ENCODE measurements at regions not wholly inside any gene's neighbourhood (a gene's known extent, or its start where the extent isn't known, plus 50 kb on each side); places are given as distances from the start of the nearest gene placed in this dataset.
"Not testable (repeated sequence)": the region's sequence is repeated elsewhere in the genome, so short reads cannot be mapped to it uniquely, and the experiment has no call there.

DNA sequence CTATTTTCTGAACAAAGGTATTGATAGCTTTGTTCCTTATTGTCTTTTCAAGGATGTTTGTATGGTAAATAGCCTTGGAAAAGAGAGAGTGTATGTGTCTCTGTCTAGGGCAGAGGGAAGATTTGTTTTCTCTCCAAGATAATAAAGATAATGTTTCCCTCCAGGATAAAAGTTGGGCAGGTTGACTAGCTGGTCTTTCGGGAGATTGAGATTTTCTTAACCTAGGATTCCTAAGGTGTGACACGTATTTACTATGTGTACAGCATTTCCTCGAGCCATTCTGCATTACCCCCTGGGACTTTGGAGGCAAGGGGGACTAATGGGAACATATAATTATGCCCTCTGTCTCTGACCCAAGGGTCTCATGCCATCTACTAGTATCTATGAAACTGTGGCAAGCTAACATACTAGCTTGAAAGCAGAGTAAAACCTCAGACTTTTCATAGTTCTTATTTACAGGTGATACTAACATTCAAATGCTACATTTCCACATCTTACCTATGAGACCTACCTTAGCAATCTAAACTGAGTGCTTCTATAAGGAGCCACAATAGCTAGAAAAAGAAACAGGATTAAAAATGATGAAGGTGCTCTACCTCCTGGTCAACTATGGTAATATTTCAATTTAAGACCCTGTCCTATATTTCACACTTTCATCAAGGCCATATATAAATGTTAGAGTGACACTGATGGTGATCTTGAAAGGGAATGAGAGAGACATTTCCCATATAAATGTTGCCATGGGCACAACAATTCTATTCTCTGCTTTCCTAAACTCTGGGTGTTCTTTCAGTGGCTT is 252.9 kb upstream of the CBLB start:
- DNase-seq = no peak

DNA sequence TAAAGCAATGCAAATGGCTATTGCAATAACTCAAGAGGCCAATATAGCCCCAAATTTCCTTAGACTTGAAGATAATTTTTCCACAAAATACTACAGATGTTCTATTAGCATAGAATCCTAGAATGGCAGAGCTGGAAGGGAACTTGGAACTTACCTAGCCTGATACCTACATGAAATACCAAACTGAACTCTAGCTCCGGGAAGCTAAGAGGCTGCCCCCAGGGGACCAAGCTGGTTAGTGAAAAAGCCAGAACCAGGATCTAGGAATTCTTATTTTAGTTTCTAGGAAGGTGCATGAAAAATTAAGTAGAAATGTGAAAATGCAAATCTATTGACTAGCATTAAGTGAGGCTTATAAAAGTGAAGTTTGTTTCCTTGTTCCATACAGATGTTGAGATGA is 256.0 kb upstream of the CBLB start:
- no peak for DNase-seq

DNA sequence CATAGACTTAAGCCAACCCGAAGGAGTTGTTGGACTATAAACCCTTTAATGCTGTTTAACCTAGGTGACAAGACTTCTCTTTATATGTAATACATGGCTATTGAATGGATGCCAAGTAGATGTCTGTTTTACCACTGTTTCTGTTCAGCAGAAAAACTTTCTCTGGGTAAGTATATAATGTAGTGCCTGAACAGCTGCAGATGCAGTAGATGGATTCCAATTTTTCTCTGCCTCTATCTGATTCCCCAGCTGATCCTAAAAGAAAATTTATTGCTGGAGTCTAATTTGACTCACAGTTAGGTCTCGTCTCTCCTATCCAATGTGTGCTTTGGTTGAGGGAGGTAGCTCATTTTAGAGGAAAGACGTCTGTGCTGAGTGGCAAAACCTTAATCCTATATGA is 256.5 kb upstream of the CBLB start:
- DNase-seq = no peak

DNA sequence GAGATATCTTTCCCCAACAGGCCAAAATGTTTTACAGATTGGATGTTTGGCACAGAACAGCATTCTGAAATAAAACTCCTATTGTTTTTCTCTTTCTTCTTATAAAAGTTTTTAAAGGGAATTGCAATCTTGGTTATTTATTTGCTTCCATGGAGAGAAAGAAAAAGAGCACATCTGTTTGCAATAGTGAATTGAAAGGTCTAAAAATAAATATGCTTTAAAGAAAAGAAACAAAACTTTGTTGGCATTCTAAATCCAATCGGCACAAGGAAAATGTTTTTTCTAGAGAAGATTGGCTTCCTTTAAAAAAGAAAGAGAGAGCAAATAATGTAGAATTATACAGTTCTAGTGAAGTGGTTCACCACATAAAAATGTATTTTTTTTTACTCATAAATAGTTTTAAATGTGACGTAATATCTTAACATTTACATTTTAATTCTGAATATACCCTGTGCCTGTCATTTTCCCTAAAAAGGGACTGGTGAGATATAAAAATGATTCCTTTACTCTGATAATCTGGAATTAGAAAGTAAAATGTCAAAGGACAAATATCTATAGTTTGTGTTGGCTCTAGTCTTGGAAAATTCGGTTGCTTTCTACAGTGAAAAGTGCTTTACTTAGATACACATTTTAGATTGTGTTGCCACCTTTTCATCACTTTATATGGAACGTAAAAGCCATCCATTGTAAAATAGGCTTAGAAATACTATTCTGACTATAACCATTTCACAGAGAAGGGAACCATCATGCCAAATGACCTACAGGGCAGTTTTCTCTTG is 257.4 kb upstream of the CBLB start:
- peak; percentile 65 for DNase-seq

DNA sequence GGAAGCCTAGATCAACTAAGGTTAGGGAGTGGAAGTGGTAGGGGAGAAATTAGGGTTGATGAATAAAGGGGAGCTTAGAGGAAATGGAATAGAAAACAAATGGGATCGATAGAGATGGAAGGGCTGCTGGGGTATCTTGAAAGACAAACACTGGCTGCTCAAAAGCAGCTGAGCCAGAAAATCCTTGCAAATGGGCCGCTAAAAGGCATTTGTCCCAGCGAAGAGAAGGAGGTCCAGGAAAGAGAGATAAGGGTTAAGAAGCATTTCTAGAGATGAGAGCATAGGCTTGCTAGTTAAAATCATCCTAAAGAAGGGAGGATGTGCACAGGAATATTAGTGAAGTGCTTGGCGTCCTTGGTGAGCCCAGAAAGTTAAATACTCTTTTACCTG is 258.0 kb upstream of the CBLB start:
- no peak for DNase-seq

DNA sequence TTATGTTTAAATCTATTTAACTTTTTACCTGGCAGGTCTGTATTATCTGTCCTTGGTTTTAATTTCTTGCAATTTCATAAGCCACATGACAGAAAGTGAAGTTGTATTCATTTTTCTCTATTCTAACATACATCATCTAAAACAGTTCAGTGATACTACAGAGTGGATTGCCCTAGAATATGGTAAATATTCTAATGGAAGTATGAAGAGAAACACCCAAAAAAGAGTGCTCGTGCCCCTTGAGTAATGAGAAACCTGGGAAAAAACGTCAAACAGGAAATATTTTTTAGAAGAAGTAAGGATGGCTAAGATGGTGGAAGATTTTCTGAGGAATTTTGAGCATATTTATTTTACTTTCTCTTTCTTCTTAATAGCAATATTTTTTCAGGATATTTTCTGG is 261.1 kb upstream of the CBLB start:
- no peak for DNase-seq

DNA sequence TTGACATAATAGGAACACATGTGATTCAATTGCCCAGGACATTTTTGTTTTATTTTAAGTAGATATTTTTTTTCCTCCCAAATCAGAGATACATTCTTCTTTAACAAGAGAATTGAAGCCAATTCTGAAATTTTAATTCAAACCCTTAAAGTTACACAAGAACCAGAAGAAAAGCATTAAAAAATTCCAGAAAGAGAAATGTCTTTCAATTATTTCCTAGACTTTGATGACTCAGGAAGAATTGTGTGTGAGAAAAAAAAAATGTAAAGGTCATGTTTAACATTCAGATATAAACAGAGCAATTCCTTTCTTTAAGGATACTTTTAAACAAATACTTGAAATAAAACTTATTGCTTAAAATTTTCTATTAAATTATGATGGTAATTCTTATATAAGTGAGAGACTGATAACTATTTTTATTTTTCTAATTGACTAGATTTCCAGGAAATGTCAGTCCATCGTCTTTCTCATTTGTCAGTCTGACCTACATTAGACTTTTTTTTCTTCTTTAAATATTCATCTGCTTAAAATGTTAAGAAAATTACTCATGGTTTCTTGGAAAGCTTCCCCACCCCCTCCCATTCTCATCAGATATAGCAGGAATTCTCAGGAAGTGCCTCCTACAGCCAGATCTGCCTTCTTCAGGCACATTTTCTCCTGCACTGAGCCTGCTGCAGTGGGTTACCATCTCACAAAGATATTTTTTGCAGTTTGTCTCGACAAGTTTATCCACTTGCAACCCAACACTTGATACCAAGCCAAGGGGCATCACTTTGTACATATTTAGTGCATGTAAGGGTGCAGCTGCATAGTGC is 261.8 kb upstream of the CBLB start:
- DNase-seq = peak; percentile 93

DNA sequence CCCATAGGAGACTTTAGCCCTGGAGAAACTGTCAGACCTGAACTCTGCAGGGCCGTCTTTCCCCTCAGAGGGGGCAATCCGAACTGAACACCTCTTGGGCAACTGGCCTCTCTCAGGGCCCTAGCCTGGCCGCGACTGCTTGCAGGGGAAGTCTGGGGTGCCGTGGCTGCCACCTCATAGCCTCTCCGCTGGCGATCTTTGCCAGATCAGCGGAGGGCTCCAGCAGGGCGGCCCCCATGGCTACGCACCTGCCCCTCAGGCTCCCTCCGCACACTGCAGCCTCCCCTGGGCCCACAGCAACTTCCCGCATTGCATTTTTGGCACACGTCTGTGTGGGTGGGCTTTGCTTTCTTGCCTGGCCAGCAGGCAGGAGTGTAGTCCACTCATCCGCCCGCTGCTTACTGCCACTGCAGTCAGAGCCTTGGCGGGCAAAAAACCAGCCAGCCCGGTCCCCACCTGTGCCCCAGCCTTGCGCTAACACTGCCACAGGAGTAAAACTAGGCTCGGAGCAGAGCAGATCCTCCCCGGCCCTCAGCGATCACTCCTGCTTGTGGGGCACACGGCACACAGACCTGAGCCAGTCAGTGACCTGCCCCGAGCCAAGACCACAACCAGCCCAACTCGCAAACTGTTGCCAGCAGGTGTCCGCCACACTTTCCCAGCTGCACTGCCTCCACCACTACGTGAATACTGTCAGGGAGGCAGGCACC is 266.8 kb upstream of the CBLB start:
- no peak for DNase-seq

DNA sequence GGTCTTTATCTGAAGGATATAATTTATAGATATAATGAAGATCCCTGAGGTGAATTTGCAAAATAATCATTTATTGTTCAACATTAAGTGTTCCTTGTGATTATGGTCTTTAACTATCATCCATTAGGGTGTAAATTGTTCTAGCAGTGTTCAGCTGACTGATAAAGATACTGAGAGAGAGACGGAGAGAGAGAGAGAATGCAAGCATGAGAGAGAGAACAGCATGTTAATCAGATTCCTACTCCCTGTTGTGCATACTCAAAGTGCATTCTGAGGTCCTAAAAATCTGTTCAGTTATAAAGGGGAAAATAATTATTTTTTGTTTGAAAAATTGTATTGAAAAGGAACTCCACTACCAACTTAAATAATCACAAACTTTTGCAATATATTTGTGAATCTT is 271.0 kb upstream of the CBLB start:
- no peak for DNase-seq

DNA sequence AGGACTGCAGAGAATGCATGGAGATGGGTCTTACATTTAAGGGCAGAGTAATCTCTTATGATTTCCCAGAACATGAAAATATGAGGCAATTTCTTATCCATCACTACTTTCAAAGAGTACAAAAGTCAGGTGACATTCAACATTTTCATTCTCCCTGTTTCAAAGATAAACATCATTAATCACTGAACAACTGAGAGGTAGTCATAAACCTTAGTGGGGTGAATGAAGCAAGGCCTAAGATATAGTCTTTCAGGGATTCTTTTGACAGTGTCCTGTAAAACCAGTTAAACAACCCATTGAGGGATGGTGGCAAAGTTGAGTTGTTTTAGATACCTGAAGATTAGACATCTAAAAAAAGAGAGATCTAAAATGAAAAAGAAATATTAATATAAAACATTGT is 271.6 kb upstream of the CBLB start:
- no peak for DNase-seq

DNA sequence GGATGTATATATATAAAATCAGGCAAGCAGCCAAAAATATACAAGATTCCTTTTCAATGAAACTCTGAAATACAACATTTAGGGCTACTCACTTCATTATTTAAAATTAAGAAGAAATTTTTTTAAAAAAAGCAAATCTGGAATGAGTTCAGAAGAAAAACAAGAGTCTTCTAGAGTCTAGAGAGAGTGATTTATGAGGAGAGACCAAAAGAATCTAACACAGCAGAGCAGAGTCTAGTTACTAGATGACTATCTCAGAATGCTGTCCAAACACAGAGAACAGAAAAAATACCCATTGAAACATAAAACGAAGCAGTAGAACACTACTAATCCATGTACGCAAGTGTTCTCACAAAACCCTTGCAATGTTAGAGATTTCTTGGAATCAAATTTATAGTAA is 275.2 kb upstream of the CBLB start:
- peak; percentile 44 for DNase-seq

DNA sequence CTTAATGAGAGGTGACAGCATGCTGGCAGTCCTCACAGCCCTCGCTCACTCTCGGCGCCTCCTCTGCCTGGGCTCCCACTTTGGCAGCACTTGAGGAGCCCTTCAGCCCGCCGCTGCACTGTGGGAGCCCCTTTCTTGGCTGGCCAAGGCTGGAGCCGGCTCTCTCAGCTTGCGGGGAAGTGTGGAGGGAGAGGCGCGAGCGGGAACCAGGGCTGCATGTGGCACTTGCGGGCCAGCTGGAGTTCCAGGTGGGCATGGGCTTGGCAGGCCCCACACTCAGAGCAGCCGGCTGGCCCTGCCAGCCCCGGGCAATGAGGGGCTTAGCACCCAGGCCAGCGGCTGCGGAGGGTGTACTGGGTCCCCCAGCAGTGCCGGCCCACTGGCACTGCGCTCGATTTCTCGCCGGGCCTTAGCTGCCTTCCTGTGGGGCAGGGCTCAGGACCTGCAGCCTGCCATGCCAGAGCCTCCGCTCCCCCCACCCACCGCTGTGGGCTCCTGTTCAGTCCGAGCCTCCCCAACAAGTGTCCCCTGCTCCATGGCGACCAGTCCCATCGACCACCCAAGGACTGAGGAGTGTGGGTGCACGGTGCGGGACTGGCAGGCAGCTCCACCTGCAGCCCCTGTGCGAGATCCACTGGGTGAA is 279.7 kb upstream of the CBLB start:
- DNase-seq = not testable (repeated sequence)

DNA sequence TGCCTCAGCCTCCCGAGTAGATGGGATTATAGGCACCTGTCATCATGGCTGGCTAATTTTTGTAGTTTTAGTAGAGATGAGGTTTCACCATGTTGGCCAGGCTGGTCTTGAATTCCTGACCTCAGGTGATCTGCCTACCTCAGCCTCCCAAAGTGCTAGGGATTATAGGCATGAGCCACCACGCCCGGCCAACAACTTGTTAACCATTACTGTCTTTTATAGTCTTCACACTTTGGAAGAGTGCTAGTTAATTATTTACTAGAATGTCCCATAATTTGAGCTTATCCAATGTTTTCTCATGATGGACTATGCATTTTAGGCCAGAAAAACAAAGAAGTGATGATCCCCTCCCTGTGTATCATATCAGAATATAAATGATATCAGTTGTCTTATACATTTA is 288.6 kb upstream of the CBLB start:
- no peak for DNase-seq

DNA sequence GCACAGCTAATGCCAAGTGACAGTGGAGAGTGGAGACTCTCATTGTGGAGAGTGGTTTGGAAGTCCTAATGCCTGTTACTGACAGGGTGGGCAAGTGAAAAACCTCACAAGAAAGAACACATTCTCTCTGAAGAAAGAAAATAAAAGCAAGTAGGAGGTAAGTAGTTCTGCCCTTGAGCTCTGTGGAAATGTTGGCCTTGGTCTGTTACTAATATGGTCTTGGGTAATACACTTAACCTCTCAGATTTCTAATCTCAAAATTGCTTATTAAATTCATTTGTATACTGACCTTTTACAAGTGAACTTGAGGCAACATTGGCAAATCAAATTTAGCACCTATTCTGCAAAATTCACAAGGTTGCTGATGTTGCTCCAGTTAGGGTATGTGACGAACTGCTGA is 291.6 kb upstream of the CBLB start:
- DNase-seq = no peak

DNA sequence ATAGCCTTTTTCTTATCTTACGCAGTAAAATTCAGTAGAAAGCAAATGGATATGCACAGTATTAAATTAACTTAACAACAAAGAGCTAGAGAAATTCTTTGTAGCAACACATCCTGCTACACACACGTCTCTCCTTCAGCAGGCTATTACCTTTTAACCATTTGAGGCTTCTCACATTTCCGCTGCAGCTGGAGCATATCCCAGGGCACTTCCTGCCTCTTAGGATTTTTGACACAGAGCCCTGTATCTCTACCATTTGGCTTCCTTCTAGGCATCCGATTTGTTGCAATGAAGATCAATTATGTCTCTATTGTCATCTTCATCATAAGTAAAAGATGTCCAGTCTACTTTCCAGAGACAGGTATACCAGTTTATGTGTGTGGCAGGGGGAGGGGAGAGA is 292.4 kb upstream of the CBLB start:
- no peak for DNase-seq

DNA sequence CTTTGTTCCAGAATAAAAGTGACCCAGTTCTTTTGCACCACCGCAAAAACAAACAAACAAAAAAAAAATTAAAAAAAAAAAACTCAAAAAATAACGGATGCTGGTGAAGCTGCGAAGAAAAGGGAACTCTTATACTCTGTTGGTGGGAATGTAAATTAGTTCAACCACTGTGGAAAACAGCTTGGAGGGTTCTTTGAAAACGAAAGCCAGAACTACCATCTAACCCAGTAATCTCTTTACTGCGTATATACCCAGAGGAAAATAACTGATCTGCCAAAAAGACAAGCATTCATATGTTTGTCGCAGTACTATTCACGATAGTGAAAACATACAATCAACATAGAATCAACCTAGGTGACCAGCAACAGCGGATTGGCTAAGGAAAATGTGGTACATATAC is 298.9 kb upstream of the CBLB start:
- no peak for DNase-seq

DNA sequence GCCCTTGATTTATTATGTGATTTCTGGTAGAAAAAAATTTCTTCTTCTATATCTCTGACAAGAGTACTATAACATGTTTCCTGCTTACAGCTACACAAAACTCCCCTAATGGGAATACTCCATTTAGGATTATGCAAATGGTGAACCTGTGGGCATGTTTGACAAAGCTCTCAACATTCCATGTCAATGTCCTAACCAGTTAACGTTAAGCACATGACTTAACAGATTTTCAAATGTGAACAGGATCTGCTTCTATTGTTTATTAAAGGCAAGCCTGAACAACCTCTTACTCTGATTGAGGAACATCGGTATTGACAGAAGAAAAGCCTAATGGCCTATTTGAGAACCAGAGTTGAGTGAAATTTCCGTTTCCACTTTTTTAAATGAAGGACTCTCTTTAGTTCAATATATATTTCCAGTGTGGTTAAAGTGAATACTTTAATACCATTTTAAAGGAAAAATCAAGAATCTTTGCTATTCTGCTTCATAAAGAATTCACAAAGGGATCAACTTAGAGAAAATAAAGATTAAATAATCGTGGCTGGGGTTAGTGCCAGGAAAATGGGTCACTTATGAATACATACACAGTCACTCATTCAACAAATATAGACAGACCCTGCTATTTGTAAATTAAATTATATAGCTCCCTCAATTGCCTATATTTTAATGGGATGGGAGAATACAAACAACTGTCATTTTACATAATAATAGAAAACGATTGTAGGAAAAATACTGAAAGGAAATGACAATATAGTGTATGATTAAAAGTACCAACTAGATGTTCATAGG is 300.3 kb upstream of the CBLB start:
- DNase-seq = no peak

DNA sequence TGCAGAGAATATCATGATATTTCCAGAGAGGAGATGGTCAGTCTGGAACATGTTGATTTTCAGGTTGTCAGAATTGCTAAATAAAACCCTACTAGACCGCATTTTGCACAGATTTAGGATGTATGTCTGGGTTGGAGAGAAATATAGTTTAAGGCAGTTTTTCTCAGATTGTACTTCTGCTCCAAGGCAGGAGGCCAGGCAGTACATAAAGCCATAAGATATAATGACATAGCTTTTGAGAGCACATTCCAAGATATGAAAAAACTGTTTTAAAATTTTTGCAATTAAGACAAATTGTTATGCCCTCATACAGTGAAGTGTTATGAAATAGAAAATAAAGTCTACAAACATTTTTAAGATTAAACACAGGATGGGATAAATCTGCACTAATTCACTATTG is 301.8 kb upstream of the CBLB start:
- DNase-seq = no peak

DNA sequence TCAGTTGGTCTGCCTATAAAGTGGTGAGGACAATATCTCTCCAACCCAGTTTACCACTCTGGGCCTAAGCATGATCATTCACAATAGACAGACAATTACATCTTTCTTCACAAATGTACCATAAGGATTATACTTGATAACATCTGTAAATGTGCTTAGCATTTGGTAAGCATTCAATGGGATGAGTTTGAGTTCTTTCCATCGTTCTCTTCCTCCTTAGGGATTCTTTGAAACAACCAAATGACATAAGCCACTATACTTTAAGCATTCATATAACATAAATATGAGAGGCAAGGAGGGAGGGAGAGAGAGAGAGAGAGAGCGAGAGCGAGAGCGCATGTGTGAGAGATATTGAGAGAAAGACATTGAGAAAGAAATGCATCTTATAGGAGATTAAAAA is 303.3 kb upstream of the CBLB start:
- no peak for DNase-seq

DNA sequence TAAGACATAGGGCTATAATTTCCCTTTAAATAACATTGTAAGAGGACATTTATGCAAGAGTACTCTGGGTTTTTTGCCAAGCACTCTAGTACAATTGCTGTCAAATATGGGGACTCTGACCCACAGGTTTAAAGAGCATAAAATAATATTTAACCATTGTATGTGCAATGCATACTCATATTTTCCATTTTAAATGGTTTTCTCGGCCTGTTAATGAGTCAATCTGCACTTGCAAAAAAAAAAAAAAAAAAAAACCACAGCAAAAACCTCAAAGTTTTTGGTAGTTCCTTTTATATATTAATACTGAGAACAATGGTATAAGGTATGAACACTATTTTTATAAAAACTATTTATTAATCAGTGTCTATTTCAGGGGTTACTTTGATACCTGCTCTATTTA is 304.0 kb upstream of the CBLB start:
- DNase-seq = no peak

DNA sequence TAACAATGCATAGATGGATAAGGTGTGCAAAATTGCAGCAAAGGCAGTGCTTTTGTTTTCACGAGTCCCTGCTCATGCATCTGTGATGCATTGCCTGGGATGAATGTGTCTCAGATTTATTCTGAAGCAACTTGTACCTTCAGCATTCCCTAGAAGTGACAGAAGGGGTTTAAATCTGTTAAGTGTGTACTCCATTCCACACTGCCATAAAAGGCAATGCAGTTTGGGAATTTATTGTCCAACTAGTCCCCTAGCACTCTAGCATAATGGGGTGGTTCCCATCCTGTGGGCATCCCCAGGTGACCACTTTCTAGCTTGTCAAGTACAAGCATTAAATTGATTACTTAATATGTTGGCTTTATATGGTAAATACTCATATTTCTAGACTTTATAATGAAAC is 306.5 kb upstream of the CBLB start:
- no peak for DNase-seq
